Skeletal muscle satellite cell (primary cell): ENCODE measurements at regions not wholly inside any gene's neighbourhood (a gene's known extent, or its start where the extent isn't known, plus 50 kb on each side); places are given as distances from the start of the nearest gene placed in this dataset.

Experiments used
- H3K27me3 ChIP-seq: 2 replicates; pipeline ENCODE4 v1.7.0; 2013; ENCODE audit warnings: low read length; ENCODE audit not compliant: control insufficient read depth, insufficient read depth
- H3K36me3 ChIP-seq: 2 replicates; pipeline ENCODE4 v1.7.0; 2013; ENCODE audit warnings: mild to moderate bottlenecking, control low read depth, low read length; ENCODE audit not compliant: insufficient read depth
- H3K4me1 ChIP-seq: 2 replicates; pipeline ENCODE4 v1.7.0; 2013; ENCODE audit warnings: low read length; ENCODE audit not compliant: control insufficient read depth, insufficient read depth
- H3K4me2 ChIP-seq: 2 replicates; pipeline ENCODE4 v1.7.0; 2013; ENCODE audit warnings: mild to moderate bottlenecking, low read length
- H3K4me3 ChIP-seq: 2 replicates; pipeline ENCODE4 v1.7.0; 2013; ENCODE audit warnings: low read length
- H3K9ac ChIP-seq: 2 replicates; pipeline ENCODE4 v1.7.0; 2013; ENCODE audit warnings: mild to moderate bottlenecking, low read depth, low read length, moderate library complexity
- H3K9me3 ChIP-seq: replicated peaks from 2 replicates; pipeline ENCODE4 v1.7.0; 2013; ENCODE audit warnings: mild to moderate bottlenecking, control low read depth, low read length

DNA sequence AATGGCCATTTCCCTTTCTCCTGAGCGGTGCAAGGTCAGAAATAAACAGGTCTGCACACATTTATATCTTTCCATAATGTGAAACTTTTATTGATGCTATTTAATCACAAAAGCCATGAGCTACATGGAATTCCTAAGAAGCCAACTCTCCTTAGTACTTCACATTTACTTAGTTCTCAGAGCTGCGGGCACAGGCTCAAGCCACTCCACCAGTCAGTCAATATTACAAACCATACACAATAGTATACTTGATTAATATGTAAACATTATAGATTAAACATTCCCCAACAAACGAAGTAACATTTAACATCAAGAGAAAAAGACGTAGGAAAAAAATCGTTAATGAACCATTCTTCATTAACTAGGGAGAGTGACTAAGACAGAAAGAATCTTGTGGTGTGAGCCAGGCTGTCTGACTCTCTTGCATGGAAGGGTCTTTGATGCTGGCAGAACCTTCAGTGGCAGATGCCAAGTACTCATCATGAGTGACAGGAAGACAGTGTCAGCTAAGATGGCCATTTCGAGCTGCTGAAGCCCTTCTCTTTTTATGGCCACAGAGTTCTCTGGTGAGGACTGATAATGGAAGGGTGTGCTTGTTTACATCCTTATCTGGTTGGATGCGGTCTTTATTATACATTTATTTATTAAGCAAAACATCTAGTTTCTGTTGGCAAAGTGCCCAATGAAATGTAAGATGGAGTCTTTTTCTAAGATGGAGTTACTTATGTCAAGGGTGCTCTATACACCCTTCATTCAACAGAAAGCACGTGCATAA lies 115.5 kb upstream of the TUT7 start:
- Histone ChIP-seq H3K9me3 (no peaks in the 10 kb centered on the region), H3K27me3 (no peaks in the 10 kb centered on the region)

DNA sequence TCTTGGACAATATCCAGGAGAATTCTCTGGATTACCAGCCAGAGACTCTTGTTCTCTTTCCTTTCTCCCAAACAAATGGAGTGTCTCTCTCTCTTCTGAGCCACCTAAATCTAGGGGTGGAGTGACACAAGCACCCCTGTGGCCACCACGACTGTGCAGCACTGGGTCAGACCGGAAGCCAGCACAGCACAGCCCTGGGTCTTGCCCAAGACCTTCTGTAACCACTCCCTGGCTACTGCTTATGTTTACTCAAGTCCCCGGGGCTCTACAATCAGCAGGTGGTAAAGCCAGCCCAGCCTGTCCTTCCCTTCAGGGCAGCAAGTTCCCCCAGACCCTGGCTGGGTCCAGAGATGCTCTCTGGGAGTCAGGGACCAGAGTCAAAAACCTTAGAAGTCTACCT lies 110.0 kb upstream of the TUT7 start:
- Histone ChIP-seq H3K4me3 (no peak overlapping the region), H3K4me1 (peaks cover 12% of the 10 kb centered on the region), H3K4me2 (no peak overlapping the region), H3K27me3 (no peaks in the 10 kb centered on the region), H3K36me3 (no peaks in the 10 kb centered on the region), H3K9ac (no peak overlapping the region), H3K9me3 (no peaks in the 10 kb centered on the region)

More for the DNA sequence above, 115.5 kb upstream of the TUT7 start:
- Histone ChIP-seq H3K9ac (no peak overlapping the region), H3K36me3 (no peaks in the 10 kb centered on the region), H3K4me1 (peaks cover 9% of the 10 kb centered on the region), H3K4me2 (no peak overlapping the region), H3K4me3 (no peak overlapping the region)

DNA sequence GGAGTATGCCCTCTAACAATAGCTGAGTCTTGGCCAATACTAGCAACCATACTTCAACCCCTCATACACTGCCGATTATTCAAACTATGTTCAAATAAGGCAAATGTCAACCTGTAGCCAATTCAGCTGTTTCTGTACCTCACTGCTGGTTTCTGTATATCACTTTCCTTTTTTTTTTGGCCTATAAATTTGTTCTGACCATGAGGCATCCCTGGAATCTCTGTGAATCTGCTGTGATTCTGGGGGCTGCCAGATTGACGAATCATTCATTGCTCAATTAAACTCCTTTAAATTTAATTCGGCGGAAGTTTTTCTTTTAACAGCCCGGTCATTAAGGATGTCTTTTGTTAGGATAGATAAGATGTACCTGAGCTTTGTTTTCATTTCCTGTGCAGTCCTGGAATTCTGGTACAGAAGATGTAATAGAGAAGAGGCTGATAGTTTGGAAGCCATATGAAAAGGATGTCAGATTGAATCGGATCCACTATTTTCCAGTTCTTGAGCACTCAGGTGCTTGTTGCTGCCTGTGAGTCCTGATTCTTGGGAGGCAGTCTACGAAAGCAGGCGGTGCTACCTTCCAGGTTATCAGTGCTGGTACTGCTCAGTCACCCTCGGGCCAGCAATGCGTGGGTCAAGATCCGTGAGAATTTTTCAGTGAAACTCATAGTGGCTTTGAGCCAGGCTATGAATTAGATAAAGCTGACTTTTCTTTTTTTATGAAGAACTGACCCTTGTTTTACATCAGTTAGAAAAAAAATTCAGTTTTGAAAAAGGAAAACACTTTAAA lies 106.2 kb upstream of the TUT7 start:
- H3K4me2 ChIP-seq: no peak overlapping the region
- H3K36me3 ChIP-seq: no peaks in the 10 kb centered on the region
- H3K9me3 ChIP-seq: no peaks in the 10 kb centered on the region
- H3K9ac ChIP-seq: no peak overlapping the region
- no peaks in the 10 kb centered on the region for H3K27me3 ChIP-seq
- H3K4me3 ChIP-seq: no peak overlapping the region
- H3K4me1 ChIP-seq: peaks cover 3% of the 10 kb centered on the region

DNA sequence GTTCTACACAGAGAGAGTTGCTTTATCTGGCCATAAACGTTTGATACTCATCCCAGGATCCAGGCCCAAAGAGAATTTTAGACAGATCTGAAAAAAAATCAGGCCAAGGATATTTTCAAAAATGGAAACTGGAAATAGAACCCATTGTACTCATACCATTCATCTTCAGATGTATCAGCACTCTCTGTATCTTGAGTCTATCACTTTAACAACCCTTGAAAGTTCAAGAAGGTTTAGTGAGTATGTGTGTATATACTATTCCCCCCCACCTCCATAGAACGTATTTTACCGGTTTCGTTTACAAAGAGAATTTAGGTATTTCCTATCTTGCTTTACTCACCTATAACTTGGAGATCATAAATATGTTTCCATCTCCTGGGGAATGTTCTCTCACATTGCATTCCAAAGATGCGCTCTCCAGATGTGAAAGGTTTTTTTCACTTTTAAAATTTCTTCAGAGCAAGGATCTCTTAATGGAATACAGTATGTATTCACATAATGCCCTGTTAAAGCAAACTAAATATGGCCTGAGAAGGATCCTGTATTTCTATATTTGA lies 105.5 kb upstream of the TUT7 start:
- Histone ChIP-seq H3K4me1 (peaks cover 8% of the 10 kb centered on the region), H3K9ac (no peak overlapping the region), H3K4me2 (no peak overlapping the region), H3K4me3 (no peak overlapping the region), H3K27me3 (no peaks in the 10 kb centered on the region), H3K36me3 (no peaks in the 10 kb centered on the region), H3K9me3 (no peaks in the 10 kb centered on the region)

DNA sequence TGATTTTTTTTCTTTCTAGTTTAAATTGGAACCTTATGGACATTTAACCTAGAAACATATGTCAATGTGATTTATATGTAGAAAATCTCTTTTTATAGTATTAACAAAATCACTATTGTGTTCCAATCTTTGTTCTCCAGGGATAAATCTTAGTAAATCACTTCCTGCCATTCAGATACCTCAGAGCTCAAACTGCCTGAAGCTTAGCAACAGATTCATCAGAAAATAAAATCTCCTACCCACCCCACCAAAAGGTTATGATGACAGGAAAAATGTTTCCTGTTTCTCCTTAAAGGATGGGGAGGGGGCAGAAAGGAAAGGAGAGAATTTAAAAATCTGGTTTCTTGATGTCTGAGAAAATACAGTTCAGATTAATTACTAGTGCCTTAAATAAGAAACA lies 105.0 kb upstream of the TUT7 start:
- Histone ChIP-seq H3K27me3 (no peaks in the 10 kb centered on the region), H3K9me3 (no peaks in the 10 kb centered on the region), H3K4me1 (peaks cover 13% of the 10 kb centered on the region), H3K9ac (no peak overlapping the region), H3K4me2 (no peak overlapping the region), H3K4me3 (no peak overlapping the region), H3K36me3 (no peaks in the 10 kb centered on the region)

DNA sequence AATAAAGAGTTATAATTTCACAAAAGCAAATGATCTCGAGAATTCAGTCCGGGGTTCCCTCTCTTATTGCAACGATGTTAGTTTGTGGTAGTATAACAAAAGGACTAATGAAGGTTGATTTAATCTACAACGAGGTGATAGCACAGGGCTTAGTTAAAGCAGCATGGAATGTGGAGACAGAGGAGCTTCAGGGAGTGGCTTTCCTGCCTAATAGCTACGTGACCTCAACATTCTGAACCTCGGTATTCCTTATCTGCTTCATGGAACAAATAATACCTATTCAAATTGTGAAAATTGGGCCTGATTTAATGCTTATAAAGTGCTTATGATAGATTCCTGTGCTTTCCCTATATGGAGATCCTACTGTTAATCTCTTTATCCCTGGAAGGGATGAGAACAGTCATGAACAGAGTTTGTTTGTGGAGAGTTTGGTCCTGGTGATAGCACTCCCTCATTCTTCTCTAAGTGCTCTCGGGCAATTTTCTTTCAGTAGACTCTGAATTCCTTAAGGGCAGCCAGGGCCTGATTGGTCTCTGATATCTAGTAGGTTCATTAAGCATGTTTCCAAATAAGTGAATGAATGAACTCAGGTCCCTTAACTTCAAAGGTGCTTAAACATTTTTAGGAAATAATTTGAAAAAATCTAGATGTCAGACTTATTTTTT lies 104.1 kb upstream of the TUT7 start:
- Histone ChIP-seq H3K4me2 (no peak overlapping the region), H3K9me3 (no peaks in the 10 kb centered on the region), H3K36me3 (no peaks in the 10 kb centered on the region), H3K4me3 (no peak overlapping the region), H3K9ac (no peak overlapping the region), H3K4me1 (peaks cover 14% of the 10 kb centered on the region), H3K27me3 (no peaks in the 10 kb centered on the region)

DNA sequence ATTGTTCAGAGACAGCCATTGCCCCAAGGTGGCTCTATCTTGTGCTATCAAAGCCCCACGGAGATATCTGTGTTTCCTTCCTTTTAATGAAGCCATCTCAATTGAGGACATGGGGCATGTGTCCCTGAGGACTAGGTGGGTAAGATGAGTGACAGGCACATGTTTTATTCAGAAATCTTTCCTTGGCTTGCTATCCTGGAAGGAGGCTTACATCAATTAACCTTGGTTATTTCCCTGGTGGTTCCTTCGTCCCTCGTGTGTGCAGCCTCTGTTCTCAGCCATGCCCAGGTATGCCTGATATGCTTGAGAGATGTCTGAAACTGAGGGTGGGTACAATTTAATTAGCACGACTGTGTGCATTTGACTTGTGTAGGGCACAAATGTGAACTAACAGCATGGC lies 102.2 kb upstream of the TUT7 start:
- no peaks in the 10 kb centered on the region for H3K9me3 ChIP-seq
- peaks cover 14% of the 10 kb centered on the region for H3K4me1 ChIP-seq
- no peak overlapping the region for H3K9ac ChIP-seq
- H3K4me3 ChIP-seq: no peak overlapping the region
- no peak overlapping the region for H3K4me2 ChIP-seq
- H3K36me3 ChIP-seq: no peaks in the 10 kb centered on the region
- no peaks in the 10 kb centered on the region for H3K27me3 ChIP-seq

- peak overlapping the region; percentile 49 for H3K4me3 ChIP-seq
- peaks cover 11% of the 10 kb centered on the region for H3K4me1 ChIP-seq
- peak overlapping the region; percentile 79 for H3K4me2 ChIP-seq
- H3K36me3 ChIP-seq: no peaks in the 10 kb centered on the region
- H3K9me3 ChIP-seq: no peaks in the 10 kb centered on the region
- no peaks in the 10 kb centered on the region for H3K27me3 ChIP-seq
- H3K9ac ChIP-seq: peak overlapping the region; percentile 58
Observed at GRCh38 chr9:86454701-86455615, 100.7 kb upstream of the TUT7 start.

- no peak overlapping the region for H3K4me3 ChIP-seq
- H3K4me2 ChIP-seq: no peak overlapping the region
- peaks cover 11% of the 10 kb centered on the region for H3K4me1 ChIP-seq
- no peaks in the 10 kb centered on the region for H3K9me3 ChIP-seq
- no peak overlapping the region for H3K9ac ChIP-seq
- no peaks in the 10 kb centered on the region for H3K36me3 ChIP-seq
- H3K27me3 ChIP-seq: no peaks in the 10 kb centered on the region
Observed at GRCh38 chr9:86452201-86452828, 98.1 kb upstream of the TUT7 start.

DNA sequence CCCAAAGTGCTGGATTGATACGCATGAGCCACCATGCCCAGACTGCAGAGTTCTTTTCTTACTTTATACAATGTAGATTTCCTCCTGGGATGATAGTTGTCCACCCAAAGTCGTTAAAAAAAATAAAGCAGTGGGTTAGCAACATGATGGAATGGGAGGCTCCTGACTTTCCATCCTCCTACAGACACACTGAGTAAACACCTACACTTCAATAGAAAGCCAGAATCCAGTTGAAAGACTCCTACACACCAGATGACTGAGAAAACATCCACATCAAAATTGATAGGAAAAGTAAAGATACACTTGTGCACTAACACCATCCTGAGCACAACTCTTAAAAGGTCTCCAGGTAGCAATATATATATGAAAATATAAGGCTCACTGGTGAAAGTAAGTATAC lies 95.0 kb upstream of the TUT7 start:
- no peaks in the 10 kb centered on the region for H3K27me3 ChIP-seq
- H3K4me1 ChIP-seq: peaks cover 6% of the 10 kb centered on the region
- no peak overlapping the region for H3K9ac ChIP-seq
- no peak overlapping the region for H3K4me3 ChIP-seq
- no peaks in the 10 kb centered on the region for H3K36me3 ChIP-seq
- H3K4me2 ChIP-seq: no peak overlapping the region
- no peaks in the 10 kb centered on the region for H3K9me3 ChIP-seq
